Natural killer cell (primary cell): ENCODE measurements at regions not wholly inside any gene's neighbourhood (a gene's known extent, or its start where the extent isn't known, plus 50 kb on each side); places are given as distances from the start of the nearest gene placed in this dataset.
"Not testable (repeated sequence)": the region's sequence is repeated elsewhere in the genome, so short reads cannot be mapped to it uniquely, and the experiment has no call there.

ENCODE experiments used
- ATAC-seq, 3 donors: fragments of 150-1000 bp in 2 of 3; fragments of 200-7000 bp in 1 of 3; cut with Tn5 transposase; 1 replicate in 1 of 3; 2 replicates in 2 of 3; pipeline ENCODE4 v1.10.0; 2021; ENCODE audit warnings: mild to moderate bottlenecking in 2 of 3, moderate library complexity in 2 of 3
- DNase-seq, 2 donors: peaks; one replicate each; pipeline versions ENCODE4 v3.0.0 to v3.0.0-alpha.2; 2013 to 2021; ENCODE audit warnings: mixed read lengths in 1 of 2
- H3K27ac ChIP-seq: one replicate; pipeline ENCODE4 v1.5.1; 2013; ENCODE audit warnings: mild to moderate bottlenecking, low read length
- H3K27me3 ChIP-seq: one replicate; pipeline ENCODE4 v1.6.1; 2013; ENCODE audit warnings: low read length; ENCODE audit not compliant: control insufficient read depth, insufficient read depth
- H3K36me3 ChIP-seq: one replicate; pipeline ENCODE4 v1.6.1; 2013; ENCODE audit warnings: low read length; ENCODE audit not compliant: control insufficient read depth, insufficient read depth
- H3K4me1 ChIP-seq: one replicate; pipeline ENCODE4 v1.6.1; 2013; ENCODE audit warnings: low read length; ENCODE audit not compliant: control insufficient read depth, insufficient read depth
- H3K4me3 ChIP-seq: one replicate; pipeline ENCODE4 v1.5.1; 2013; ENCODE audit warnings: low read length
- H3K9me3 ChIP-seq: one replicate; pipeline ENCODE4 v1.6.1; 2013; ENCODE audit warnings: low read length; ENCODE audit not compliant: control insufficient read depth, insufficient read depth
- H3K27ac Mint-ChIP-seq, 2 donors: one replicate each; pipeline ENCODE4 v1.8.0; 2022; ENCODE audit warnings: mild to moderate bottlenecking in 2 of 2, mixed read lengths in 2 of 2, moderate library complexity in 1 of 2
- H3K27me3 Mint-ChIP-seq, 2 donors: one replicate each; pipeline ENCODE4 v1.8.0; 2022; ENCODE audit warnings: low read depth in 2 of 2, mixed read lengths in 2 of 2
- H3K36me3 Mint-ChIP-seq: one replicate; pipeline ENCODE4 v1.8.0; 2022; ENCODE audit warnings: mixed read lengths
- H3K4me1 Mint-ChIP-seq, 2 donors: one replicate each; pipeline ENCODE4 v1.8.0; 2022; ENCODE audit warnings: mixed read lengths in 2 of 2
- H3K4me3 Mint-ChIP-seq: one replicate; pipeline ENCODE4 v1.8.0; 2022; ENCODE audit warnings: mild to moderate bottlenecking, moderate library complexity, mixed read lengths
- H3K9me3 Mint-ChIP-seq, 2 donors: one replicate each; pipeline ENCODE4 v1.8.0; 2022; ENCODE audit warnings: mixed read lengths in 2 of 2
- WGBS: methylation state at CpG from one replicate; pipeline ENCODE4 v1.1.7; 2013; ENCODE audit warnings: missing lambda C conversion rate; ENCODE audit not compliant: insufficient coverage; 5-methylcytosine and 5-hydroxymethylcytosine counted together
- intact Hi-C: fragments of 100-400 bp; cut with micrococcal nuclease; formaldehyde crosslinking; loops from one replicate; pipeline ENCODE4 v1.14.2; 2022

DNA sequence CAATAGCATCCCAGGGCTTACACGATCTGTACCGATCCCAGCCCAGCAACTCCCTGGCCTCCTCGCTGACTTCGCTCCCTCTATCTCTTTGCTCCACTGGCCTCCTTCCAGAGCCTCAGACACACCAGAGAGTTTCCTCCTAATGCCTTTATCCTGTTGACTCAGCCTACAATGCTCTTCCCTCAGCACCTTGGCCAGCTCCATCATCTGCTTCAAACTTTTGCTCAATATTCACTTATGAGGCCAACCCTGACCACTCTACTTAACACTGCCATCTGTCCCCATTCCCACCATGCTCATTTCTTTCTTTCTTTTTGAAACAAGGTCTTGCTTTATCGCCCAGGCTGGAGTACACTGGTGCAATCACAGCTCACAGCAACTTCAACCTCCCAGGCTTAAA is 180.9 kb downstream of the CEP170 start:
- DNase-seq, H3K9me3 Mint-ChIP-seq, H3K9me3 ChIP-seq, H3K27ac ChIP-seq, intact Hi-C loops, H3K27me3 Mint-ChIP-seq, H3K4me1 ChIP-seq, H3K4me3 ChIP-seq, H3K4me3 Mint-ChIP-seq, H3K36me3 Mint-ChIP-seq, H3K36me3 ChIP-seq, H3K27me3 ChIP-seq, H3K27ac Mint-ChIP-seq, ATAC-seq, H3K4me1 Mint-ChIP-seq: not testable (repeated sequence)
- no CpG with 5 or more reads among the region's 5 CpGs for WGBS

GRCh38 chr1:243067056-243067455 is 188.0 kb downstream of the CEP170 start:
- DNase-seq, H3K9me3 ChIP-seq, H3K27me3 Mint-ChIP-seq, H3K27me3 ChIP-seq, H3K4me3 ChIP-seq, H3K27ac ChIP-seq, H3K36me3 ChIP-seq, intact Hi-C loops, H3K4me3 Mint-ChIP-seq, H3K36me3 Mint-ChIP-seq, ATAC-seq, H3K27ac Mint-ChIP-seq, H3K9me3 Mint-ChIP-seq, H3K4me1 Mint-ChIP-seq, H3K4me1 ChIP-seq: not testable (repeated sequence)
- 73% methylated on average over 2 of the region's 7 CpGs for WGBS

- H3K4me1 ChIP-seq, H3K4me3 ChIP-seq, H3K9me3 ChIP-seq, DNase-seq, H3K4me1 Mint-ChIP-seq, H3K27ac Mint-ChIP-seq, H3K27me3 ChIP-seq, H3K9me3 Mint-ChIP-seq, H3K27ac ChIP-seq, intact Hi-C loops, H3K4me3 Mint-ChIP-seq, H3K27me3 Mint-ChIP-seq, H3K36me3 ChIP-seq, ATAC-seq, H3K36me3 Mint-ChIP-seq: not testable (repeated sequence)
- 55% methylated on average over 5 of the region's 6 CpGs for whole genome bisulfite sequencing
Measured at GRCh38 chr1:243061965-243062364, 193.1 kb downstream of the CEP170 start.

GRCh38 chr1:243055510-243055909 is 199.6 kb downstream of the CEP170 start:
- H3K4me3 ChIP-seq, H3K36me3 Mint-ChIP-seq, H3K4me1 ChIP-seq, H3K9me3 ChIP-seq, H3K4me3 Mint-ChIP-seq, H3K36me3 ChIP-seq, H3K27ac Mint-ChIP-seq, intact Hi-C loops, ATAC-seq, H3K27ac ChIP-seq, H3K27me3 Mint-ChIP-seq, H3K9me3 Mint-ChIP-seq, H3K27me3 ChIP-seq, H3K4me1 Mint-ChIP-seq, DNase-seq: not testable (repeated sequence)
- WGBS = 95% methylated on average over 16 of the region's 22 CpGs

GRCh38 chr1:243055091-243055490 is 200.0 kb downstream of the CEP170 start:
- H3K27me3 ChIP-seq, H3K9me3 Mint-ChIP-seq, H3K4me1 Mint-ChIP-seq, H3K9me3 ChIP-seq, intact Hi-C loops, H3K27ac ChIP-seq, ATAC-seq, H3K4me3 Mint-ChIP-seq, H3K27ac Mint-ChIP-seq, H3K4me3 ChIP-seq, H3K36me3 ChIP-seq, DNase-seq, H3K36me3 Mint-ChIP-seq, H3K4me1 ChIP-seq, H3K27me3 Mint-ChIP-seq: not testable (repeated sequence)
- WGBS = 94% methylated on average over 14 of the region's 14 CpGs

DNA sequence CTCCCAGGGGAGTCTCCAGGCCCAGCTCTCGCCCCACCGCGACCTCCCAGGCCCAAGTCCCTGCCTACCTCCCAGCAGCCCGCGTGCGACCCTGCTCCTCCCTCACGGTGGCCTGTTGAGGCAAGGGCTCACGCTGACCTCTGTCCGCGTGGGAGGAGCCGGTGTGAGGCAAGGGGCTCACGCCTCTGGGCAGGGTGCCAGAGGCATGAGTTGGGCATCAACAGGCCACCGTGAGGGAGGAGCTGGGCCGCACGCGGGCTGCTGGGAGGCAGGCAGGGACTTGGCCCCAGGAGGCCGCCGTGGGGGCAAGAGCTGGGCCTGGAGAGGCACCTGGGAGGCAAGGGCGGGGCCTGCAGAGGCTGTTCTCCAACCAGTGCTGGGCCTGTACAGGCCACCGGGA is 200.4 kb downstream of the CEP170 start:
- ATAC-seq = not testable (repeated sequence)
- 97% methylated on average over 20 of the region's 20 CpGs for WGBS

DNA sequence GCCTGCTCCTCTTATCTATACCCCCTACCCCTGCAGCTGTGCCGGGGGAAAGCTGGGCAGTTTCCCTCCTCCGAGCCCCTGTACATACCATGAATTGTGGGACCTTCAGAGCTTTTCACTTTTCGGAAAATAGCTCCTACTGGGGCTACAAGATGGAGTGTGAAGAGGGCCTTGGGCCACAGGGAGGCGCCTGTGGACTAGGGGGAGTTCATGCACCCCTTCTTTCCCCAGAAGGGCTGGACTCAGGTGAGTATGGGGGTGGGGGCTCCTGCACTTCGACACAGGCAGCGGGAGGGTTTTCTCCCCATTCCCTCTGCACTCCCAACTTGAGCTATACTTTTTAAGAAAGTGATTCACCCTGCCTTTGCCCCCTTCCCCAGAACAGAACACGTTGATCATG is 202.0 kb downstream of the CEP170 start:
- H3K9me3 Mint-ChIP-seq, H3K4me3 ChIP-seq, H3K36me3 Mint-ChIP-seq, H3K27ac ChIP-seq, H3K27ac Mint-ChIP-seq, ATAC-seq, H3K4me3 Mint-ChIP-seq, H3K36me3 ChIP-seq, H3K4me1 ChIP-seq, H3K4me1 Mint-ChIP-seq, DNase-seq, H3K27me3 ChIP-seq, H3K9me3 ChIP-seq, intact Hi-C loops, H3K27me3 Mint-ChIP-seq: not testable (repeated sequence)
- 100% methylated on average over 2 of the region's 7 CpGs for WGBS

More for the DNA sequence above, 200.4 kb downstream of the CEP170 start:
- H3K4me3 Mint-ChIP-seq, H3K4me1 ChIP-seq, H3K36me3 ChIP-seq, H3K9me3 ChIP-seq, H3K4me1 Mint-ChIP-seq, DNase-seq, H3K36me3 Mint-ChIP-seq, H3K9me3 Mint-ChIP-seq, H3K27ac ChIP-seq, H3K27me3 Mint-ChIP-seq, H3K27ac Mint-ChIP-seq, H3K4me3 ChIP-seq, intact Hi-C loops, H3K27me3 ChIP-seq: not testable (repeated sequence)

- H3K4me1 Mint-ChIP-seq, H3K9me3 Mint-ChIP-seq, H3K4me3 Mint-ChIP-seq, H3K36me3 ChIP-seq, intact Hi-C loops, H3K27ac Mint-ChIP-seq, H3K36me3 Mint-ChIP-seq, H3K4me3 ChIP-seq, H3K27me3 Mint-ChIP-seq, DNase-seq, ATAC-seq, H3K27ac ChIP-seq, H3K27me3 ChIP-seq, H3K4me1 ChIP-seq, H3K9me3 ChIP-seq: not testable (repeated sequence)
- 77% methylated on average over 3 of the region's 9 CpGs for WGBS
Measured at GRCh38 chr1:243050613-243051012, 204.5 kb downstream of the CEP170 start.
